ENCODE measurements at regions not wholly inside any gene's neighbourhood (a gene's known extent, or its start where the extent isn't known, plus 50 kb on each side); places are given as distances from the start of the nearest gene placed in this dataset.

- no peaks in the 10 kb centered on the region for H3K27me3 ChIP-seq
- DNase-seq, result no peak
- H3K4me1 ChIP-seq, result no peaks in the 10 kb centered on the region
- H3K36me3 ChIP-seq, result no peaks in the 10 kb centered on the region
- no peak for ATAC-seq
- intact Hi-C loops (cut with DNase I; ENCODE audit: low total_unique reads), result no loop called here
- H3K4me3 ChIP-seq, result no peak overlapping the region
- no peaks in the 10 kb centered on the region for H3K9me3 ChIP-seq
- no peak for TF ChIP-seq POLR2A (IDR thresholded peaks at IDR 0.05)
- TF ChIP-seq CTCF (IDR thresholded peaks at IDR 0.05 in 4 of 5, conservative IDR thresholded peaks at IDR 0.05 in 1 of 5), result no peak
- in situ Hi-C loops (cut with MboI; ENCODE audit: low sequenced_read_pairs in 4 of 4), result no loop called here
- no peak overlapping the region for H3K27ac ChIP-seq
Measured at GRCh38 chr7:118826246-118826645, 601.7 kb downstream of the ANKRD7 start.

GRCh38 chr7:118836933-118837332 is 612.4 kb downstream of the ANKRD7 start:
- TF ChIP-seq POLR2A (IDR thresholded peaks at IDR 0.05) (no peak), CTCF (IDR thresholded peaks at IDR 0.05 in 4 of 5, conservative IDR thresholded peaks at IDR 0.05 in 1 of 5) (no peak)
- Histone ChIP-seq H3K27me3 (no peaks in the 10 kb centered on the region), H3K27ac (no peak overlapping the region), H3K36me3 (no peaks in the 10 kb centered on the region), H3K9me3 (peaks cover 0 to 6% (median 0%) of the 10 kb centered on the region in 3 donors), H3K4me1 (no peaks in the 10 kb centered on the region), H3K4me3 (no peak overlapping the region)
- intact Hi-C loops (cut with DNase I; ENCODE audit: low total_unique reads) (no loop called here), in situ Hi-C loops (cut with MboI; ENCODE audit: low sequenced_read_pairs in 4 of 4) (no loop called here)
- no peak for DNase-seq
- ATAC-seq, result no peak

DNA sequence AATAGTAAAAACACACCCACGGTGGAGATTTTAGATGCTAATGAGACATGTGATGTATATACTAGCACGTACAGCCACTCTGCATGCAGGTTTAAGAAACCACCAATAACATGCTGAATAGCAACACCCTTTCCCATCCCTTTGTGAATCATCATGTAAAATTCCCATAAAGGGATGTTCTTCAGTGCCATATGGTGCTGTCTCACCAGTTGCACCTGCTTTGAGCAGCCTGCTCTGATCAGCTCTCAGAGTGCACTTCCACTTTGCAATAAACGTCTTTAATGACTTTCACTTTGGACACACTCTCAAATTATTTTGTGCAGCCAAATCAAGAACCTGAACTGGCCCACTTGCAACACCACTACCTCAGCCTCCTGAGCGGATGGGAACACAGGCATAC is 615.0 kb downstream of the ANKRD7 start:
- no peak overlapping the region for H3K27ac ChIP-seq
- TF ChIP-seq CTCF (IDR thresholded peaks at IDR 0.05 in 4 of 5, conservative IDR thresholded peaks at IDR 0.05 in 1 of 5) (no peak), POLR2A (IDR thresholded peaks at IDR 0.05) (no peak)
- no peak for DNase-seq
- no peak for ATAC-seq
- H3K36me3 ChIP-seq, result no peaks in the 10 kb centered on the region
- no peaks in the 10 kb centered on the region for H3K9me3 ChIP-seq
- no peak overlapping the region for H3K4me3 ChIP-seq
- intact Hi-C loops (cut with DNase I; ENCODE audit: low total_unique reads), result no loop called here
- no peaks in the 10 kb centered on the region for H3K27me3 ChIP-seq
- in situ Hi-C loops (cut with MboI; ENCODE audit: low sequenced_read_pairs in 4 of 4), result no loop called here
- no peaks in the 10 kb centered on the region for H3K4me1 ChIP-seq

DNA sequence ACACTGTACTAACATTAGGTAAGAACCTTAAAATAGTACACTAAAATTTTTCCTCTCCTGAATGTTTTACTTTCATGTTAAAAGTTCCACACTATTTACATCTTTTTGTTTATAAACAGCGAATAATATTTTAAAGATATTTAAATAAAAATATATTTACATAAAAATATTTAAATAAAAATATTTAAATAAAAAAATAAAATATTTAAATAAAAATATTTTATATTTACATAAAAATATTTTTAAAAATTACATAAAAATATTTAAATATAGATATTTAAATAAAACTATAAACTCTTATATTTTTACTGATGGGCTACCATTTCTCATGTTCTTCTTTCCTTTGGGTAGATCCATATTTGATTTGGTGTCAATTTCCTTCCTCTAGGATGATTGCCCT is 619.0 kb downstream of the ANKRD7 start:
- Histone ChIP-seq H3K36me3 (no peaks in the 10 kb centered on the region), H3K4me1 (no peaks in the 10 kb centered on the region), H3K4me3 (no peak overlapping the region), H3K27ac (no peak overlapping the region), H3K27me3 (no peaks in the 10 kb centered on the region), H3K9me3 (no peaks in the 10 kb centered on the region)
- ATAC-seq, result no peak
- in situ Hi-C loops (cut with MboI; ENCODE audit: low sequenced_read_pairs in 4 of 4), result no loop called here
- TF ChIP-seq CTCF (IDR thresholded peaks at IDR 0.05 in 4 of 5, conservative IDR thresholded peaks at IDR 0.05 in 1 of 5) (no peak), POLR2A (IDR thresholded peaks at IDR 0.05) (no peak)
- intact Hi-C loops (cut with DNase I; ENCODE audit: low total_unique reads), result no loop called here
- no peak for DNase-seq

- DNase-seq (no peak), ATAC-seq (no peak)
- H3K36me3 ChIP-seq, result no peaks in the 10 kb centered on the region
- H3K9me3 ChIP-seq, result no peaks in the 10 kb centered on the region
- no peaks in the 10 kb centered on the region for H3K27me3 ChIP-seq
- intact Hi-C loops (cut with DNase I; ENCODE audit: low total_unique reads) (no loop called here), in situ Hi-C loops (cut with MboI; ENCODE audit: low sequenced_read_pairs in 4 of 4) (no loop called here)
- no peak overlapping the region for H3K4me3 ChIP-seq
- no peak overlapping the region for H3K27ac ChIP-seq
- TF ChIP-seq CTCF (IDR thresholded peaks at IDR 0.05 in 4 of 5, conservative IDR thresholded peaks at IDR 0.05 in 1 of 5), result no peak
- TF ChIP-seq POLR2A (IDR thresholded peaks at IDR 0.05), result no peak
- no peaks in the 10 kb centered on the region for H3K4me1 ChIP-seq
Measured at GRCh38 chr7:118844748-118845147, 620.2 kb downstream of the ANKRD7 start.

Data from gastrocnemius medialis (tissue), 4 donors.